ENCODE measurements at regions not wholly inside any gene's neighbourhood (a gene's known extent, or its start where the extent isn't known, plus 50 kb on each side); places are given as distances from the start of the nearest gene placed in this dataset.

GRCh38 chr6:145209272-145209671, 526.0 kb downstream of the EPM2A start:
- Histone ChIP-seq H2AFZ (ENCODE audit: insufficient read depth, low read depth, low read length, poor library complexity, severe bottlenecking) (no peak overlapping the region), H4K20me1 (ENCODE audit: control insufficient read depth, insufficient read depth, low read length, poor library complexity, severe bottlenecking) (no peaks in the 10 kb centered on the region), H3K36me3 (replicated peaks in 1 of 2; ENCODE audit: control extremely low read depth in 1 of 2, control insufficient read depth in 1 of 2, extremely low read depth in 1 of 2, insufficient read depth in 2 of 2, low read length in 1 of 2) (no peaks in the 10 kb centered on the region), H3K9ac (ENCODE audit: low read length) (no peak overlapping the region), H3K4me3 (ENCODE audit: control extremely low read depth in 1 of 5, extremely low read depth in 1 of 5, insufficient read depth in 1 of 5, low read depth in 2 of 5, low read length in 4 of 5) (no peak overlapping the region), H3K27ac (ENCODE audit: low read length in 2 of 2) (no peak overlapping the region), H3K4me1 (ENCODE audit: control insufficient read depth in 2 of 2, insufficient read depth in 2 of 2, low read length in 2 of 2) (no peaks in the 10 kb centered on the region), H3K4me2 (replicated peaks; ENCODE audit: low read depth, low read length, poor library complexity, severe bottlenecking) (no peak overlapping the region), H3K79me2 (ENCODE audit: control insufficient read depth, insufficient read depth, low read length) (no peaks in the 10 kb centered on the region), H3K27me3 (replicated peaks in 1 of 4; ENCODE audit: control extremely low read depth in 1 of 4, control insufficient read depth in 3 of 4, insufficient read depth in 4 of 4, low read length in 3 of 4) (no peaks in the 10 kb centered on the region), H3K9me3 (ENCODE audit: control extremely low read depth in 1 of 3, control insufficient read depth in 2 of 3, insufficient read depth in 1 of 3, low read length in 2 of 3) (no peaks in the 10 kb centered on the region)
- CTCF ChIA-PET = interaction anchor here (0.5 to 0.9 kb wide), 2 partner anchors 16 to 1795 kb away, joined by 3 read pairs; no protein-coding TSS in a partner anchor
- POLR2A ChIA-PET = no interaction called here
- no peak overlapping the region for H3K4me3 Mint-ChIP-seq
- ATAC-seq (ENCODE audit: low read depth) = no peak
- no peaks in the 10 kb centered on the region for H3K9me3 Mint-ChIP-seq (ENCODE audit: insufficient read depth)
- intact Hi-C loops (cut with micrococcal nuclease) = no loop called here
- DNase-seq = no peak
- H3K4me1 Mint-ChIP-seq = peaks cover 6% of the 10 kb centered on the region
- peaks cover 6% of the 10 kb centered on the region for H3K27me3 Mint-ChIP-seq
- H3K27ac Mint-ChIP-seq = no peak overlapping the region
- TF ChIP-seq EZH2 (IDR thresholded peaks at IDR 0.05; ENCODE audit: borderline replicate concordance, insufficient read depth, low read depth, low read length, poor library complexity, severe bottlenecking) (no peak), CTCF (IDR thresholded peaks at IDR 0.05) (no peak)
- WGBS (ENCODE audit: insufficient coverage) = 100% methylated on average over 1 of the region's 2 CpGs

DNA sequence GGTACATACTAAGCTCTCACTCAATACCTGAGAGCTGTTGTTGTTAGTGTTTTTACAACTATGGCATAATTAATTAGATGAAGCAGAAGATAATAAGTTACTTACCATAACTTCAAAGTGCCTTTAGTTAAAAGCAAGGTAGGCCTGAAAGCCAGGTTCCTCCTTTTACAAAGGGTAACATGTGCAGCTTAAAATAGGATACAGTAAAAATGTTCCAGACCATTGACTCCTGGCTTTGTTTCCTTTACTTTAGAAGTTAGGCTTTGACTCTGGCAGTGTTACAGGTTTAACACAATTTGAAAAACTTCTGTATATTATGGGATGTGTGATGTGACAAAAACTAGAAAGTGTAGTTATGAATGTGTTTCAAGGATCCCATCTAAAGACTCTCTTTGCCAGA, 522.5 kb downstream of the EPM2A start:
- intact Hi-C loops (cut with micrococcal nuclease) = loop anchor here (1.0 to 10.0 kb wide), 2 partner anchors 631 to 1108 kb away; no protein-coding TSS in a partner anchor
- POLR2A ChIA-PET = no interaction called here
- Histone ChIP-seq H4K20me1 (ENCODE audit: control insufficient read depth, insufficient read depth, low read length, poor library complexity, severe bottlenecking) (no peaks in the 10 kb centered on the region), H3K4me1 (ENCODE audit: control insufficient read depth in 2 of 2, insufficient read depth in 2 of 2, low read length in 2 of 2) (no peaks in the 10 kb centered on the region), H2AFZ (ENCODE audit: insufficient read depth, low read depth, low read length, poor library complexity, severe bottlenecking) (no peak overlapping the region), H3K4me3 (ENCODE audit: control extremely low read depth in 1 of 5, extremely low read depth in 1 of 5, insufficient read depth in 1 of 5, low read depth in 2 of 5, low read length in 4 of 5) (no peak overlapping the region), H3K4me2 (replicated peaks; ENCODE audit: low read depth, low read length, poor library complexity, severe bottlenecking) (no peak overlapping the region), H3K9me3 (ENCODE audit: control extremely low read depth in 1 of 3, control insufficient read depth in 2 of 3, insufficient read depth in 1 of 3, low read length in 2 of 3) (no peaks in the 10 kb centered on the region), H3K27ac (ENCODE audit: low read length in 2 of 2) (no peak overlapping the region), H3K27me3 (replicated peaks in 1 of 4; ENCODE audit: control extremely low read depth in 1 of 4, control insufficient read depth in 3 of 4, insufficient read depth in 4 of 4, low read length in 3 of 4) (no peaks in the 10 kb centered on the region), H3K9ac (ENCODE audit: low read length) (no peak overlapping the region), H3K36me3 (replicated peaks in 1 of 2; ENCODE audit: control extremely low read depth in 1 of 2, control insufficient read depth in 1 of 2, extremely low read depth in 1 of 2, insufficient read depth in 2 of 2, low read length in 1 of 2) (no peaks in the 10 kb centered on the region), H3K79me2 (ENCODE audit: control insufficient read depth, insufficient read depth, low read length) (no peaks in the 10 kb centered on the region)
- H3K9me3 Mint-ChIP-seq (ENCODE audit: insufficient read depth) = no peaks in the 10 kb centered on the region
- peaks cover 4% of the 10 kb centered on the region for H3K27me3 Mint-ChIP-seq
- ATAC-seq (ENCODE audit: low read depth) (no peak), DNase-seq (no peak)
- H3K27ac Mint-ChIP-seq = no peak overlapping the region
- H3K4me3 Mint-ChIP-seq = no peak overlapping the region
- no peak for TF ChIP-seq EZH2 (IDR thresholded peaks at IDR 0.05; ENCODE audit: borderline replicate concordance, insufficient read depth, low read depth, low read length, poor library complexity, severe bottlenecking)
- TF ChIP-seq CTCF (IDR thresholded peaks at IDR 0.05) = no peak
- CTCF ChIA-PET = no interaction called here
- peaks cover 6% of the 10 kb centered on the region for H3K4me1 Mint-ChIP-seq
